Kidney epithelial cell (primary cell): ENCODE measurements at regions not wholly inside any gene's neighbourhood (a gene's known extent, or its start where the extent isn't known, plus 50 kb on each side); places are given as distances from the start of the nearest gene placed in this dataset.

Experiments
- DNase-seq: peaks from one replicate; pipeline ENCODE4 v3.0.0-alpha.2; 2010; ENCODE audit warnings: low read depth
- H3K27me3 ChIP-seq: 2 replicates; pipeline ENCODE4 v1.6.0; 2011; ENCODE audit warnings: low read length; ENCODE audit not compliant: control insufficient read depth, insufficient read depth
- H3K36me3 ChIP-seq: 2 replicates; pipeline ENCODE4 v1.5.1; 2011; ENCODE audit warnings: low read length; ENCODE audit not compliant: control insufficient read depth, insufficient read depth
- H3K4me3 ChIP-seq: 2 replicates; pipeline ENCODE4 v1.5.1; 2011; ENCODE audit warnings: low read depth, mild to moderate bottlenecking, control low read depth, low read length
- TF ChIP-seq, protein P1 (sequence below): IDR thresholded peaks from 2 replicates; pipeline ENCODE4 v1.5.1; 2011; ENCODE audit warnings: mild to moderate bottlenecking, moderate library complexity, low read length, control low read depth, inconsistent platforms; ENCODE audit not compliant: insufficient read depth, poor library complexity, severe bottlenecking

DNA sequence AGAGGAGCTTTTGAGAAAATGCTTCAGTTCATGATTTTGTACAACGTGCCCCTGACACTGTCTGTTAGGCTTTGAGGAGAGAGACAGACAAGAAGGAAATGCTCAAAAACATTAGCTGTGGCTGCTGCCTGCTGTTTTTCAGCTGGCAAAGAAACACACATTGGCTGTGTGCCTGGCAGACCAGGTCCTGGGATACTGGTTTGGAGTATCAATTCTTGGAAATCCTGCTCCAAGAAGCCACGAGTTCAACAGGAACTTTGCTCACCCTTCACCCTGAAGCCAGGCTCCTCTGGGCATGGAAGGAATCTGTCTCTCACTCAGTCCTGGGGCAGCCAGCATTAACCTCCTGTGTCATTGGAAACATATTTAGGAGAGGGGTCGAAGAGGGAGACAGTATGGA lies 245.5 kb downstream of the AUH start:
- no peak for DNase-seq
- no peaks in the 10 kb centered on the region for H3K27me3 ChIP-seq
- no peaks in the 10 kb centered on the region for H3K36me3 ChIP-seq
- TF ChIP-seq, protein P1, sequence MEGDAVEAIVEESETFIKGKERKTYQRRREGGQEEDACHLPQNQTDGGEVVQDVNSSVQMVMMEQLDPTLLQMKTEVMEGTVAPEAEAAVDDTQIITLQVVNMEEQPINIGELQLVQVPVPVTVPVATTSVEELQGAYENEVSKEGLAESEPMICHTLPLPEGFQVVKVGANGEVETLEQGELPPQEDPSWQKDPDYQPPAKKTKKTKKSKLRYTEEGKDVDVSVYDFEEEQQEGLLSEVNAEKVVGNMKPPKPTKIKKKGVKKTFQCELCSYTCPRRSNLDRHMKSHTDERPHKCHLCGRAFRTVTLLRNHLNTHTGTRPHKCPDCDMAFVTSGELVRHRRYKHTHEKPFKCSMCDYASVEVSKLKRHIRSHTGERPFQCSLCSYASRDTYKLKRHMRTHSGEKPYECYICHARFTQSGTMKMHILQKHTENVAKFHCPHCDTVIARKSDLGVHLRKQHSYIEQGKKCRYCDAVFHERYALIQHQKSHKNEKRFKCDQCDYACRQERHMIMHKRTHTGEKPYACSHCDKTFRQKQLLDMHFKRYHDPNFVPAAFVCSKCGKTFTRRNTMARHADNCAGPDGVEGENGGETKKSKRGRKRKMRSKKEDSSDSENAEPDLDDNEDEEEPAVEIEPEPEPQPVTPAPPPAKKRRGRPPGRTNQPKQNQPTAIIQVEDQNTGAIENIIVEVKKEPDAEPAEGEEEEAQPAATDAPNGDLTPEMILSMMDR, result no peak
- H3K4me3 ChIP-seq, result no peak overlapping the region

DNA sequence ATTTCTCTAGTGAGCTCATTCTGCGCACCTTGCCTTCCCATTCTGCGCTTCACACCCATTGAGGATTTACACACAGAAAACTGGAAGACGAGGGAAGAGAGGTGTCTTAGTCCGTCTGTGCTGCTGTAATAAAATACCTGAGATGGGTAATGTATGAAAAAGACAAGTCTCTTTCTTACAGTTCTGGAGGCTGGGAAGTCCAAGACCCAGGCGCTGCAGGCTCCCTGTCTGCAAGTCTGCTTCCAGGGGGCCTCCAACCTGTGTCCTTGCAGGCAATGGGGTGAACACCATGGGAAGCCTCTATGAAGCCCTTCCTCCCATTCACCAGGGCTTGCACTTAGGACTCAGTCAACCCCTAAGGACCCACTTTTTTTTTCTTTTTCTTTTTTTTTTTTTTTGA lies 245.0 kb downstream of the AUH start:
- Histone ChIP-seq H3K4me3 (no peak overlapping the region), H3K27me3 (no peaks in the 10 kb centered on the region), H3K36me3 (no peaks in the 10 kb centered on the region)
- DNase-seq, result no peak
- TF ChIP-seq, protein P1, result no peak

DNA sequence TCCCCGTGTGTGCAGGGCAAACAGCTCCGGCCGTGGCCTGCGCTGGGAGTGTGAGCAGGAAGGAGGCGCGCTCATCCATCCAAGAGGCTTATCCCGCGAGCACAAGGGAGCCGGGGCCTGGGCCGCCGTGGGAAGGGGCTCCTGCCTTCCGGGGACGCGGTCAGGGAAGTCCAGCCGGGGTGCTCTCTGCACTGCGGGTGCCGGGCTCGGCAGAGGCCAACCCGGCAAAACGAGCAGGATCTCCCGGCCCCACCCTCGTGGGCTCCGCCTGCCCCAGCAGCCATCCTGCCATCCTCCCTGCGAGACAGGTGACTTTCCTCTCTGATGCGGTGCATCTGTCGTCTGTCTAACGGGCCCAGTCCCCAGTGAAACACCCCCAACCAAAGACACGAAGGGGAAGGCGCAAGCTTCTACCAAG lies 244.2 kb downstream of the AUH start:
- Histone ChIP-seq H3K27me3 (no peaks in the 10 kb centered on the region), H3K36me3 (no peaks in the 10 kb centered on the region), H3K4me3 (no peak overlapping the region)
- no peak for DNase-seq
- TF ChIP-seq, protein P1, result no peak

GRCh38 chr9:91117959-91118703 lies 243.6 kb downstream of the AUH start:
- TF ChIP-seq, protein P1, result no peak
- DNase-seq, result no peak
- no peaks in the 10 kb centered on the region for H3K27me3 ChIP-seq
- H3K36me3 ChIP-seq, result no peaks in the 10 kb centered on the region
- no peak overlapping the region for H3K4me3 ChIP-seq

DNA sequence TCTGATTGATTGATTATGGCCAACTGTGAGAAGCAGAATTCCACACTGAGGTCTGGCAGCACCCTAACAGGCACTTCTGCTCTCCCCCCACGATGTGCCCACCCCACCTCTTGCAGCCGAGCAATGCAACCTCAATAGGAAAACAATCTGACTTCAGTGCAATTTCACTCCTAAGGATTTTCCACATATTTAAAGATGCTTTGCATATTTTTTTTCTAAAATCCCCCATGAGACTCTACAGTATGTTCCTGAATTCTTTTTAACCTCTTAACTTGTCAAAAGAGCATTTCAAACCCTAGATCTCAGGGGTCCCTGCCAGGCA lies 243.1 kb downstream of the AUH start:
- H3K36me3 ChIP-seq, result no peaks in the 10 kb centered on the region
- TF ChIP-seq, protein P1, result no peak
- no peak overlapping the region for H3K4me3 ChIP-seq
- no peaks in the 10 kb centered on the region for H3K27me3 ChIP-seq
- DNase-seq, result no peak

DNA sequence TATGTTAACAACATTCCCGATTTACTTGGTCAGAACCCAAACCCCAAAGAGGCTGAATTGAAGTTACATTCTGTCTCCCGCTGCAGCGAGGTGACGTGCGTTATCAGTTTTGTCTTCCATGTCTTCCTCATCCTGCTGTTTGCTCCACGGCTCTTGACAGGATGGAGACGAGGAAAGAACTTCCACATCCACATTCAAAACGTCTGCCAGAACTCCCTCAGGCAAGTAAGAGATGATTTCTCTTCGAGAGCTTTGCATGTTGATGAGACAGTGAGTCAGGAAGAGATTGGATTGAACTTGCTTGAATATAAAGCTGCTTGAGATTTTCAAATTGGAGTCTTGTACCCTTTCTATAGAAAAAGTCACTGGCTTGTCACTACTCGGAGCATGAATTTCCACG lies 242.6 kb downstream of the AUH start:
- no peak for DNase-seq
- TF ChIP-seq, protein P1, result no peak
- Histone ChIP-seq H3K4me3 (no peak overlapping the region), H3K27me3 (no peaks in the 10 kb centered on the region), H3K36me3 (no peaks in the 10 kb centered on the region)
